Kidney (tissue), 13 donors: ENCODE measurements at regions not wholly inside any gene's neighbourhood (a gene's known extent, or its start where the extent isn't known, plus 50 kb on each side); places are given as distances from the start of the nearest gene placed in this dataset.

Source experiments
- DNase-seq, 5 donors: peaks; one replicate each; pipeline ENCODE4 v3.0.0-alpha.2; 2013 to 2020
- FAIRE-seq: peaks from 2 replicates; lab custom pipeline; 2012; peaks lifted over from hg19 to GRCh38; lab: Jason Lieb, UNC
- H3K27ac ChIP-seq, 2 donors: one replicate each; pipeline ENCODE4 v1.7.0; 2013; ENCODE audit warnings: low read depth in 2 of 2, low read length in 2 of 2, inconsistent platforms in 1 of 2
- H3K27me3 ChIP-seq: one replicate; pipeline ENCODE4 v1.7.1; 2013; ENCODE audit warnings: low read length, inconsistent platforms; ENCODE audit not compliant: control insufficient read depth, insufficient read depth
- H3K36me3 ChIP-seq, 3 donors: one replicate each; pipeline versions ENCODE4 v1.7.0 to v1.7.1; 2013; ENCODE audit warnings: low read length in 3 of 3, control low read depth in 1 of 3, inconsistent platforms in 1 of 3; ENCODE audit not compliant: insufficient read depth in 3 of 3, control insufficient read depth in 2 of 3
- H3K4me1 ChIP-seq, 3 donors: one replicate each; pipeline versions ENCODE4 v1.7.0 to v1.7.1; 2013; ENCODE audit warnings: low read length in 3 of 3, inconsistent platforms in 1 of 3, low read depth in 1 of 3; ENCODE audit not compliant: control insufficient read depth in 2 of 3, insufficient read depth in 2 of 3
- H3K4me3 ChIP-seq, 3 donors: one replicate each; pipeline versions ENCODE4 v1.7.0 to v1.8.1; 2013; ENCODE audit warnings: low read length in 3 of 3, control low read depth in 1 of 3, inconsistent platforms in 1 of 3
- H3K9ac ChIP-seq, 3 donors: one replicate each; pipeline versions ENCODE4 v1.7.0 to v1.7.1; 2013; ENCODE audit warnings: low read length in 3 of 3, control low read depth in 1 of 3, inconsistent platforms in 1 of 3
- H3K9me3 ChIP-seq, 3 donors: one replicate each; pipeline versions ENCODE4 v1.7.0 to v1.7.1; 2013; ENCODE audit warnings: low read length in 3 of 3, control low read depth in 1 of 3, inconsistent platforms in 1 of 3; ENCODE audit not compliant: control insufficient read depth in 2 of 3, insufficient read depth in 1 of 3
- intact Hi-C: fragments of 100-400 bp; cut with DNase I; formaldehyde crosslinking; loops from one replicate; pipeline ENCODE4 v1.11.1; 2022
- TF ChIP-seq, protein P1 (sequence below): IDR thresholded peaks from 3 replicates; pipeline ENCODE4 v1.5.1; 2012; ENCODE audit warnings: mild to moderate bottlenecking, moderate library complexity, borderline replicate concordance; ENCODE audit not compliant: insufficient read depth; ENCODE audit errors: extremely low read depth
- donor health status: control.
- donor health status: control.
- donor health status: control.
- donor health status: control.
- donor health status: control.
- donor health status: DM: yes; HTN: yes; CAD: no.
- donor health status: Normal renal cell carcinoma (clear cell type).

DNA sequence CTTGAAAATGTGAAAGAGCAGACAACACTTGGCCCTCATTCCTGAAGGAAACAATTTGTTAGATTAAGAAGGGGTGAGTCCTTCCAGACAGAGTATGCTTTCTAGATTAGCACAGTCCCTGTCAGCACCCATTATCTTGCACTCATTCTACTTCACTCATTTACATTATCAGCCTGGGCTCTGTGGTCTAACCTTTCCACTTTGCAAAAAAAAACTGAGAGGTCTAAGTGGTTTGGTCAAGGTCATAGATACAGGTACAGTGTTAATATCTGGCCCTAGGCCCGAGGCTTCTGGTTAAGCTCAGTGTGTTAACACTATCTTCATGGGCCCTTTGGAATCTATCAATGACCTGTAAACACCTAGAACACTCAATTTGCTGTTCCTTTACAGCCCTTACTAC is 123.4 kb upstream of the LRRN1 start:
- no peaks in the 10 kb centered on the region for H3K36me3 ChIP-seq
- H3K9ac ChIP-seq, result no peak overlapping the region

DNA sequence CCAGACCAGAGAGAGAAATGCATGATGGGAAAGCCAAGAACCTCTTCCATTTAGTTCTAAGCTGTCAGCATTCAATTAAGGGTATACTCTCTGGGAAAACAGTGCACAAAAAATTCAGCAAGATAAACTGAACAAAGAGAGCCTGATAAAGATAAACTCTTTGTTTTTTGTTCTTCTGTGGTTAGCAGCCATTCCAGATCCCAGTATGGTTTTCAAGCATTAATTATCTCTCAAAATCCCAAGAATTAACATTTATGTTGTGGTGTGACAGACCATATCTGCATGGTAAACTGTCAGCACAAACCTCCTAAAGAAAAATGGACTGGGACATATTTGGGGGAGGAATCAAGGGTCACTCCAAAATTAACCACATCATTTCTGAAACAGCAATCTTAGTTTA is 124.0 kb upstream of the LRRN1 start:
- no peak overlapping the region for H3K27ac ChIP-seq
- no peak for FAIRE-seq
- intact Hi-C loops, result no loop called here
- H3K4me1 ChIP-seq, result no peaks in the 10 kb centered on the region
- TF ChIP-seq, protein P1, sequence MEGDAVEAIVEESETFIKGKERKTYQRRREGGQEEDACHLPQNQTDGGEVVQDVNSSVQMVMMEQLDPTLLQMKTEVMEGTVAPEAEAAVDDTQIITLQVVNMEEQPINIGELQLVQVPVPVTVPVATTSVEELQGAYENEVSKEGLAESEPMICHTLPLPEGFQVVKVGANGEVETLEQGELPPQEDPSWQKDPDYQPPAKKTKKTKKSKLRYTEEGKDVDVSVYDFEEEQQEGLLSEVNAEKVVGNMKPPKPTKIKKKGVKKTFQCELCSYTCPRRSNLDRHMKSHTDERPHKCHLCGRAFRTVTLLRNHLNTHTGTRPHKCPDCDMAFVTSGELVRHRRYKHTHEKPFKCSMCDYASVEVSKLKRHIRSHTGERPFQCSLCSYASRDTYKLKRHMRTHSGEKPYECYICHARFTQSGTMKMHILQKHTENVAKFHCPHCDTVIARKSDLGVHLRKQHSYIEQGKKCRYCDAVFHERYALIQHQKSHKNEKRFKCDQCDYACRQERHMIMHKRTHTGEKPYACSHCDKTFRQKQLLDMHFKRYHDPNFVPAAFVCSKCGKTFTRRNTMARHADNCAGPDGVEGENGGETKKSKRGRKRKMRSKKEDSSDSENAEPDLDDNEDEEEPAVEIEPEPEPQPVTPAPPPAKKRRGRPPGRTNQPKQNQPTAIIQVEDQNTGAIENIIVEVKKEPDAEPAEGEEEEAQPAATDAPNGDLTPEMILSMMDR, result no peak
- no peaks in the 10 kb centered on the region for H3K9me3 ChIP-seq
- no peaks in the 10 kb centered on the region for H3K36me3 ChIP-seq
- H3K4me3 ChIP-seq, result no peak overlapping the region
- DNase-seq, result no peak
- H3K27me3 ChIP-seq, result no peaks in the 10 kb centered on the region
- H3K9ac ChIP-seq, result no peak overlapping the region

More for the DNA sequence above, 123.4 kb upstream of the LRRN1 start:
- H3K4me3 ChIP-seq, result no peak overlapping the region
- H3K9me3 ChIP-seq, result no peaks in the 10 kb centered on the region
- no peak overlapping the region for H3K27ac ChIP-seq
- no peaks in the 10 kb centered on the region for H3K27me3 ChIP-seq
- intact Hi-C loops, result no loop called here
- no peaks in the 10 kb centered on the region for H3K4me1 ChIP-seq
- TF ChIP-seq, protein P1, result no peak
- no peak for FAIRE-seq
- DNase-seq, result no peak

DNA sequence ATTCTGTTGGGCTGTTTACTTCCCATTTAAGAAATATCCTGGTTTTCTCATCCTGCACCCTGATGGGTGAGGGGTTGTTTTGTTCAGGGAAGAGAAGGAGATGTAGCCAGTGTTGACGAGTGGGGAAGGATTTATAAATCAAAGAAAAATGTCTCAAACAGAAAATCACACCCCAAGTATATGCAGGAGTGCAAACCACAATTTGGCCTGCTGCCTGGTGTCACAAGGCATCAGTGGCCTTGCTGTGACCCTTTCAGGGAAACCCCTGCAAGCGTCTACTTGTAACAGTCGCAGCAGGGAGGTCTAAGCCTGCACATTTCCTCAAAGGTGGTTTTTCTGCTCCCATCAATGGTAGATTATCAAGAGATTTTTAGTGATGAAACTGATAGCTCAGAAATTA is 132.6 kb upstream of the LRRN1 start:
- Histone ChIP-seq H3K9me3 (peaks cover 0 to 2% (median 0%) of the 10 kb centered on the region in 3 donors), H3K4me1 (no peaks in the 10 kb centered on the region), H3K9ac (no peak overlapping the region), H3K4me3 (no peak overlapping the region), H3K36me3 (no peaks in the 10 kb centered on the region), H3K27ac (no peak overlapping the region), H3K27me3 (no peaks in the 10 kb centered on the region)
- TF ChIP-seq, protein P1, result no peak
- intact Hi-C loops, result no loop called here
- DNase-seq (no peak), FAIRE-seq (no peak)
